ENCODE measurements at regions not wholly inside any gene's neighbourhood (a gene's known extent, or its start where the extent isn't known, plus 50 kb on each side); places are given as distances from the start of the nearest gene placed in this dataset.

GRCh38 chrX:22760513-22761057, 239.2 kb upstream of the DDX53 start:
- ATAC-seq, result peak; percentile 74
- TF ChIP-seq, protein P1, sequence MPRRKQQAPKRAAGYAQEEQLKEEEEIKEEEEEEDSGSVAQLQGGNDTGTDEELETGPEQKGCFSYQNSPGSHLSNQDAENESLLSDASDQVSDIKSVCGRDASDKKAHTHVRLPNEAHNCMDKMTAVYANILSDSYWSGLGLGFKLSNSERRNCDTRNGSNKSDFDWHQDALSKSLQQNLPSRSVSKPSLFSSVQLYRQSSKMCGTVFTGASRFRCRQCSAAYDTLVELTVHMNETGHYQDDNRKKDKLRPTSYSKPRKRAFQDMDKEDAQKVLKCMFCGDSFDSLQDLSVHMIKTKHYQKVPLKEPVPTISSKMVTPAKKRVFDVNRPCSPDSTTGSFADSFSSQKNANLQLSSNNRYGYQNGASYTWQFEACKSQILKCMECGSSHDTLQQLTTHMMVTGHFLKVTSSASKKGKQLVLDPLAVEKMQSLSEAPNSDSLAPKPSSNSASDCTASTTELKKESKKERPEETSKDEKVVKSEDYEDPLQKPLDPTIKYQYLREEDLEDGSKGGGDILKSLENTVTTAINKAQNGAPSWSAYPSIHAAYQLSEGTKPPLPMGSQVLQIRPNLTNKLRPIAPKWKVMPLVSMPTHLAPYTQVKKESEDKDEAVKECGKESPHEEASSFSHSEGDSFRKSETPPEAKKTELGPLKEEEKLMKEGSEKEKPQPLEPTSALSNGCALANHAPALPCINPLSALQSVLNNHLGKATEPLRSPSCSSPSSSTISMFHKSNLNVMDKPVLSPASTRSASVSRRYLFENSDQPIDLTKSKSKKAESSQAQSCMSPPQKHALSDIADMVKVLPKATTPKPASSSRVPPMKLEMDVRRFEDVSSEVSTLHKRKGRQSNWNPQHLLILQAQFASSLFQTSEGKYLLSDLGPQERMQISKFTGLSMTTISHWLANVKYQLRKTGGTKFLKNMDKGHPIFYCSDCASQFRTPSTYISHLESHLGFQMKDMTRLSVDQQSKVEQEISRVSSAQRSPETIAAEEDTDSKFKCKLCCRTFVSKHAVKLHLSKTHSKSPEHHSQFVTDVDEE (CRISPR knock-in tag; IDR thresholded peaks at IDR 0.05), result no peak
- TF ChIP-seq ESRRG (CRISPR knock-in tag; IDR thresholded peaks at IDR 0.05) (no peak), TOX (CRISPR knock-in tag; IDR thresholded peaks at IDR 0.05; ENCODE audit: borderline replicate concordance) (no peak), ISL1 (CRISPR knock-in tag; IDR thresholded peaks at IDR 0.05) (no peak), CSDC2 (CRISPR knock-in tag; IDR thresholded peaks at IDR 0.05) (no peak), PPARA (CRISPR knock-in tag; IDR thresholded peaks at IDR 0.05; ENCODE audit: borderline replicate concordance) (no peak), ARNTL (CRISPR knock-in tag; IDR thresholded peaks at IDR 0.05; ENCODE audit: borderline replicate concordance, low read depth) (no peak), OSR1 (CRISPR knock-in tag; IDR thresholded peaks at IDR 0.05) (no peak)

GRCh38 chrX:22788221-22788620, 211.5 kb upstream of the DDX53 start:
- no peak for ATAC-seq
- TF ChIP-seq, protein P2, sequence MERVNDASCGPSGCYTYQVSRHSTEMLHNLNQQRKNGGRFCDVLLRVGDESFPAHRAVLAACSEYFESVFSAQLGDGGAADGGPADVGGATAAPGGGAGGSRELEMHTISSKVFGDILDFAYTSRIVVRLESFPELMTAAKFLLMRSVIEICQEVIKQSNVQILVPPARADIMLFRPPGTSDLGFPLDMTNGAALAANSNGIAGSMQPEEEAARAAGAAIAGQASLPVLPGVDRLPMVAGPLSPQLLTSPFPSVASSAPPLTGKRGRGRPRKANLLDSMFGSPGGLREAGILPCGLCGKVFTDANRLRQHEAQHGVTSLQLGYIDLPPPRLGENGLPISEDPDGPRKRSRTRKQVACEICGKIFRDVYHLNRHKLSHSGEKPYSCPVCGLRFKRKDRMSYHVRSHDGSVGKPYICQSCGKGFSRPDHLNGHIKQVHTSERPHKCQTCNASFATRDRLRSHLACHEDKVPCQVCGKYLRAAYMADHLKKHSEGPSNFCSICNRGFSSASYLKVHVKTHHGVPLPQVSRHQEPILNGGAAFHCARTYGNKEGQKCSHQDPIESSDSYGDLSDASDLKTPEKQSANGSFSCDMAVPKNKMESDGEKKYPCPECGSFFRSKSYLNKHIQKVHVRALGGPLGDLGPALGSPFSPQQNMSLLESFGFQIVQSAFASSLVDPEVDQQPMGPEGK (CRISPR knock-in tag; IDR thresholded peaks at IDR 0.05; ENCODE audit: borderline replicate concordance), result no peak
- TF ChIP-seq ZNF565 (CRISPR knock-in tag; conservative IDR thresholded peaks at IDR 0.05; ENCODE audit: low read depth) (no peak), ZNF8 (CRISPR knock-in tag; IDR thresholded peaks at IDR 0.05) (no peak), ARNTL (CRISPR knock-in tag; IDR thresholded peaks at IDR 0.05; ENCODE audit: borderline replicate concordance, low read depth) (no peak), CSDC2 (CRISPR knock-in tag; IDR thresholded peaks at IDR 0.05) (no peak), ZC3H10 (CRISPR knock-in tag; IDR thresholded peaks at IDR 0.05) (no peak), TCF4 (CRISPR knock-in tag; IDR thresholded peaks at IDR 0.05; ENCODE audit: borderline replicate concordance) (no peak), ZFP30 (CRISPR knock-in tag; IDR thresholded peaks at IDR 0.05) (no peak), PPARA (CRISPR knock-in tag; IDR thresholded peaks at IDR 0.05; ENCODE audit: borderline replicate concordance) (no peak), RARB (CRISPR knock-in tag; IDR thresholded peaks at IDR 0.05) (no peak), OSR1 (CRISPR knock-in tag; IDR thresholded peaks at IDR 0.05) (no peak), BACH2 (CRISPR knock-in tag; IDR thresholded peaks at IDR 0.05; ENCODE audit: borderline replicate concordance) (no peak), CREB5 (CRISPR knock-in tag; IDR thresholded peaks at IDR 0.05; ENCODE audit: low read depth) (no peak), POU6F1 (CRISPR knock-in tag; IDR thresholded peaks at IDR 0.05; ENCODE audit: borderline replicate concordance, low read depth) (no peak)
- TF ChIP-seq, protein P3, sequence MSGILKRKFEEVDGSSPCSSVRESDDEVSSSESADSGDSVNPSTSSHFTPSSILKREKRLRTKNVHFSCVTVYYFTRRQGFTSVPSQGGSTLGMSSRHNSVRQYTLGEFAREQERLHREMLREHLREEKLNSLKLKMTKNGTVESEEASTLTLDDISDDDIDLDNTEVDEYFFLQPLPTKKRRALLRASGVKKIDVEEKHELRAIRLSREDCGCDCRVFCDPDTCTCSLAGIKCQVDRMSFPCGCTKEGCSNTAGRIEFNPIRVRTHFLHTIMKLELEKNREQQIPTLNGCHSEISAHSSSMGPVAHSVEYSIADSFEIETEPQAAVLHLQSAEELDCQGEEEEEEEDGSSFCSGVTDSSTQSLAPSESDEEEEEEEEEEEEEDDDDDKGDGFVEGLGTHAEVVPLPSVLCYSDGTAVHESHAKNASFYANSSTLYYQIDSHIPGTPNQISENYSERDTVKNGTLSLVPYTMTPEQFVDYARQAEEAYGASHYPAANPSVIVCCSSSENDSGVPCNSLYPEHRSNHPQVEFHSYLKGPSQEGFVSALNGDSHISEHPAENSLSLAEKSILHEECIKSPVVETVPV (CRISPR knock-in tag; IDR thresholded peaks at IDR 0.05), result no peak
- TF ChIP-seq, protein P1 (CRISPR knock-in tag; IDR thresholded peaks at IDR 0.05), result no peak
